ENCODE measurements at regions not wholly inside any gene's neighbourhood (a gene's known extent, or its start where the extent isn't known, plus 50 kb on each side); places are given as distances from the start of the nearest gene placed in this dataset.

DNA sequence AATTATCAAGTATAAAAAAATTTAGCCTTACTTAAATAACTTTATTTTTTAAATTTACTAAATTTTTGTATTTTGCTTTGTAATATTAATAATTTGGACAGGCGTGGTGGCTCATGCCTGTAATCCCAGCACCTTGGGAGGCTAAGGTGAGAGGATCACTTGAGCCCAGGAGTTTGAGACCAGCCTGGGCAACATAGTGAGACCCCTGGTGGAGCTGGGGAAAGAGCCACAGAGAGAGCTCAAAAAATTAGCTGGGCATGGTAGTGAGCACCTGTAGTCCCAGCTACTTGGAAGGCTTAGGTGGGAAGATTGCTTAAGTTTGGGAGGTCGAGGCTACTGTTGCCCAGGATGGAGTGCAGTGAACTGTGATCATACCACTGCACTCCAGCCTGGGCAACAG is 143.5 kb downstream of the B3GNT2 start:
- TF ChIP-seq, protein P1, sequence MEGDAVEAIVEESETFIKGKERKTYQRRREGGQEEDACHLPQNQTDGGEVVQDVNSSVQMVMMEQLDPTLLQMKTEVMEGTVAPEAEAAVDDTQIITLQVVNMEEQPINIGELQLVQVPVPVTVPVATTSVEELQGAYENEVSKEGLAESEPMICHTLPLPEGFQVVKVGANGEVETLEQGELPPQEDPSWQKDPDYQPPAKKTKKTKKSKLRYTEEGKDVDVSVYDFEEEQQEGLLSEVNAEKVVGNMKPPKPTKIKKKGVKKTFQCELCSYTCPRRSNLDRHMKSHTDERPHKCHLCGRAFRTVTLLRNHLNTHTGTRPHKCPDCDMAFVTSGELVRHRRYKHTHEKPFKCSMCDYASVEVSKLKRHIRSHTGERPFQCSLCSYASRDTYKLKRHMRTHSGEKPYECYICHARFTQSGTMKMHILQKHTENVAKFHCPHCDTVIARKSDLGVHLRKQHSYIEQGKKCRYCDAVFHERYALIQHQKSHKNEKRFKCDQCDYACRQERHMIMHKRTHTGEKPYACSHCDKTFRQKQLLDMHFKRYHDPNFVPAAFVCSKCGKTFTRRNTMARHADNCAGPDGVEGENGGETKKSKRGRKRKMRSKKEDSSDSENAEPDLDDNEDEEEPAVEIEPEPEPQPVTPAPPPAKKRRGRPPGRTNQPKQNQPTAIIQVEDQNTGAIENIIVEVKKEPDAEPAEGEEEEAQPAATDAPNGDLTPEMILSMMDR (IDR thresholded peaks at IDR 0.05; ENCODE audit: low read depth, low read length), result peak; percentile 23
- H3K4me3 ChIP-seq (ENCODE audit: low read depth, low read length), result no peak overlapping the region
- DNase-seq (ENCODE audit: low read depth, low spot score), result no peak
- in situ Hi-C loops (cut with HindIII; ENCODE audit: low sequenced_read_pairs), result no loop called here

DNA sequence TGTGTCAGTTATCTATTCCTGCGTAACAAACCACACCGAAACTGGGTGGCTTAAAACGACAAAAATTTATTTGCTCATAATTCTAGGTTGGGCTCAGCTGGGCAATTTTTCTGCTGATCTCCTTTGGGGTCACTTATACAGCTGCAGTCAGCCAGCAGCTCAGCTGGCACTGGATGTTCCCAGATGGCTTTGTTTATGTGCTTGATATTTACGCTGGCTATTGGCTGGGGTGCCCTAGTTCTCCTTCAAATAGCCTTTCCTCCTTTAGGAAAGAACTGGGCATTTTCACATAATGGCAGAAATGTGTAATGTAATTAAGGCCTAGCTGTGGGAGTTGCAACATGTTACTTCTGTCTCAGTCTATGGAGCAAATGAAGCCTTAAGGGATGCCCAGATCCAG is 142.2 kb downstream of the B3GNT2 start:
- in situ Hi-C loops (cut with HindIII; ENCODE audit: low sequenced_read_pairs), result no loop called here
- DNase-seq (ENCODE audit: low read depth, low spot score), result no peak

DNA sequence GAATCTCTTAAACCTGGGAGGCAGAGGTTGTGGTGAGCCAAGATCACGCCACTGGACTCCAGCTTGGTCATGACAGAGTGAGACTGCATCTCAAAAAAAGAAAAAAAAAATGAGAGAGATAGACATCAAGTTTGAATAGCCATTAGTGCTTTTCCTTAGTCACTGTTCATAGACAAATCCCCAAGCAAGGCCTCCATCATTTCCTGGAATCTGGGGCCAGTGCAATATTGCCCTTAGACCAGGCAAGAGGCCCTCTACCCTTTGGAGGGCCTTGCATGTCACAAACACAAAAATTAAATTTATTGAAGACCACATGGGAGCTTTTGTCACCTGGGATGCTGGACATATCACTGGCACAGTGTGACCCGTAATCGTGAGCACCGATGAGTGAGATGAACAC is 141.5 kb downstream of the B3GNT2 start:
- DNase-seq (ENCODE audit: low read depth, low spot score), result no peak
- H3K4me3 ChIP-seq (ENCODE audit: low read depth, low read length), result no peak overlapping the region
- in situ Hi-C loops (cut with HindIII; ENCODE audit: low sequenced_read_pairs), result no loop called here
- TF ChIP-seq, protein P1 (IDR thresholded peaks at IDR 0.05; ENCODE audit: low read depth, low read length), result no peak

More for the DNA sequence above, 142.2 kb downstream of the B3GNT2 start:
- H3K4me3 ChIP-seq (ENCODE audit: low read depth, low read length), result no peak overlapping the region
- TF ChIP-seq, protein P1 (IDR thresholded peaks at IDR 0.05; ENCODE audit: low read depth, low read length), result no peak

DNA sequence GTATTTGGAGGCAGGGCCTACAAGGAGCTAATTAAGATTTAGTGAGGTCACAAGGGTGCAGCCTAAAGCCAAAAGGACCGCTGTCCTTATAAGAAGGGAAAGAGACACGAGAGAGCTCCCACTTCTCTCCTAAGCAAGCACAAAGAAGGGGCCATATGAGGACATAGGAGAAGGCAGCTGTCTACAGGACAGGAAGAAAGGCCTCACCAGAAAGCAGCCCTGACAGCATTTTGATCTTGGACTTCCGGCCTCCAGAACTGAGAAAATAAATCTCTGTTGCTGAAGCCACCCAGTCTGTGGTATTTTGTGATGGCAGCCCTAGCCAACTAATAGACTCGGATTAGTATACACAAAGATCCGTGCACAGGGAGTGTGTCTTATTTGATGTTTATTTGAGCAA is 139.7 kb downstream of the B3GNT2 start:
- TF ChIP-seq, protein P1 (IDR thresholded peaks at IDR 0.05; ENCODE audit: low read depth, low read length), result no peak
- in situ Hi-C loops (cut with HindIII; ENCODE audit: low sequenced_read_pairs), result no loop called here
- no peak overlapping the region for H3K4me3 ChIP-seq (ENCODE audit: low read depth, low read length)
- DNase-seq (ENCODE audit: low read depth, low spot score), result no peak

DNA sequence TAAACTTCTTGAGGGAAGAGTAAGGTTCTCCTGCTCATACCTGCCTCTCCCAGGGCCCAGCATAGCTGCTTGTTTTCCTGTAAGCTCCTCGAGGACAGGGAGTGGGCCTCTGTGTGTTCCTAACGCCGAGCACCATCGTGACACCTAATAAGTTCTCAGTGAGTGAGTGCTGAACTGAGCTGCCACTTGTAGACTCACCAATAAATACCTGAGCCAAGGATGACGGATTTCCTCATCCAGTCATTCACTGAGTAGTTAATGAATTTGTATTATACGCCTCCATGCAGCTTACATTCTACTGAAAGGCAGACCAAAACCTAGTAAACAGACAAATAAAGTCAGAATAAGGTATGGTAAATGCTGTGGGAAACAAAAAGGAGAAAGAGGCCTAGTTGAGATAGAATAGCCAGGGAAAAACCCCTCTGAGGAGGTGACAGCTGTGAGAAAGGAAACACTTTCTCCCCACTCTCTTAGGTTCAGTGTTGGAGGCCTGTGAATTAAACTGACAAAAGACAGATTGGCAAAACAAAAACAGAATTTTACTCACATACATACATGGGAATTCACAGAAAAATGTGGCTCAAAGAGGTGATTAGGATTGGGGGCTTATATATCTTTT is 138.6 kb downstream of the B3GNT2 start:
- no peak overlapping the region for H3K4me3 ChIP-seq (ENCODE audit: low read depth, low read length)
- TF ChIP-seq, protein P1 (IDR thresholded peaks at IDR 0.05; ENCODE audit: low read depth, low read length), result no peak
- in situ Hi-C loops (cut with HindIII; ENCODE audit: low sequenced_read_pairs), result no loop called here
- no peak for DNase-seq (ENCODE audit: low read depth, low spot score)

DNA sequence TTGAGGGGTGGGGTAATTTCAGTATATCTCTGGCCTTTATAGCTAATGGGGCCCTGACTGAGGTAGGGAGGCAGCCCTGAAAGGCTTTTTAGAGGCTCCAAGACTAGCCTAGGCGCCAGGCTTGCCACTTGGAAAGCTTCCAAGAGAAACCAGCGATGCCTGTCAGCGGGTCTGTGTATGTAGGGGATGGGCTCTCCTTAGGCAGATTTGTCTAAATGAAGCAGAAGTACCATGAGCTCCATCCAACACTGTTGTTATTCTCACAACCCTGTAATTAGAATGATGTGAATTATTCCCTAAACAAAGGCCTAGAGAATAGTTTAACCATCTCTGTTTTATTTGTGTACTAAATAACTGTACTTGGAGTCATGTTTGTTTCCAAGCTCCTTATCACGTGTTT is 138.1 kb downstream of the B3GNT2 start:
- in situ Hi-C loops (cut with HindIII; ENCODE audit: low sequenced_read_pairs), result no loop called here
- H3K4me3 ChIP-seq (ENCODE audit: low read depth, low read length), result no peak overlapping the region
- DNase-seq (ENCODE audit: low read depth, low spot score), result no peak
- TF ChIP-seq, protein P1 (IDR thresholded peaks at IDR 0.05; ENCODE audit: low read depth, low read length), result no peak

All from astrocyte of the spinal cord (primary cell).